HG02623 (cell line): ENCODE measurements at regions not wholly inside any gene's neighbourhood (a gene's known extent, or its start where the extent isn't known, plus 50 kb on each side); places are given as distances from the start of the nearest gene placed in this dataset.
A peak's percentile ranks its signal among the peaks of the same experiment; 100 is the strongest.

Experiments used
- ATAC-seq: cut with Tn5 transposase; IDR thresholded peaks from one replicate; pipeline ENCODE4 v1.9.1; 2021; ENCODE audit warnings: moderate library complexity; ENCODE audit not compliant: unreplicated experiment

GRCh38 chrX:149275836-149276235, 229.3 kb downstream of the IDS start:
- no peak for ATAC-seq

- ATAC-seq = no peak
Observed at GRCh38 chrX:149274516-149275105, 230.5 kb downstream of the IDS start.

- no peak for ATAC-seq
Observed at GRCh38 chrX:149272690-149273463, 232.2 kb downstream of the IDS start.

GRCh38 chrX:149267878-149268813, 237.0 kb downstream of the IDS start:
- ATAC-seq = no peak

- ATAC-seq = no peak
Observed at GRCh38 chrX:149262086-149262485, 243.0 kb downstream of the IDS start.

DNA sequence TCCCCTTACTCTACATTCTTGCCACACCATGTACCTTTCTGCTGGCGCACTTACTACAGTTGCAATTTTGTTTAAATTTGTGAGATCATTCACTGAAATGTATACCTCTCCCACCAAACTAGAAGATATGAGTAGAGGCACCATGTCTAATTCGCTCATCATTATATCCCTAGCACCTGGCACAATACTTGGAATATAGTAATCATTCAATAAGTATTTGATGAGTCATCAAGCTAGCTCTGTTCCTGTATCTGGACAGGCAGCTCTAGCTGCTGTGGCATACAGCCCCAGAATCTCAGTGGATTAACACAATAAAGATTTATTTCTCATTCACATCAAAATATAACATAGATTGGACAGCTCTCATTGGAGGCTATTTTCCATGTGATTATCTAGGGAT, 245.9 kb downstream of the IDS start:
- ATAC-seq = no peak

DNA sequence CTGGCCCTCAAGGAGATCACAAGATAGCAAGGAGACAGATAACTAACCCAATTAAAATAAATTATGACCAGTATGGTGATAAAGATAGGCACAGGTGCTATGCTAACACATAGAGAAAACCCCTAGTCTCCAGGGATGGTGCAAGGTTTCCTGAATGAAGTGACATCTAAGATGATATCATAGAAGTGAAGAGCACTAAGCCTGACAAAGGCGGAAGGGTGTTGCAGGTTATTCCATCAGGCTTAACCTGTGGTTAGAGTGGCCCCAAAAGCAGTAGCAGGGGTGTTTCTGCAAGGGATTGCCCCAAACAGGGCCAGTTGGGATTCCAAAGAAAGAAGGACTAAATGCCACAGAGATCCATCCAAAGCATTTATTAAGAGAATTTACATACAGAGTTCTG, 249.2 kb downstream of the IDS start:
- no peak for ATAC-seq

GRCh38 chrX:149248073-149248625, 257.0 kb downstream of the IDS start:
- ATAC-seq = no peak

GRCh38 chrX:149230689-149231088, 274.4 kb downstream of the IDS start:
- ATAC-seq = no peak

DNA sequence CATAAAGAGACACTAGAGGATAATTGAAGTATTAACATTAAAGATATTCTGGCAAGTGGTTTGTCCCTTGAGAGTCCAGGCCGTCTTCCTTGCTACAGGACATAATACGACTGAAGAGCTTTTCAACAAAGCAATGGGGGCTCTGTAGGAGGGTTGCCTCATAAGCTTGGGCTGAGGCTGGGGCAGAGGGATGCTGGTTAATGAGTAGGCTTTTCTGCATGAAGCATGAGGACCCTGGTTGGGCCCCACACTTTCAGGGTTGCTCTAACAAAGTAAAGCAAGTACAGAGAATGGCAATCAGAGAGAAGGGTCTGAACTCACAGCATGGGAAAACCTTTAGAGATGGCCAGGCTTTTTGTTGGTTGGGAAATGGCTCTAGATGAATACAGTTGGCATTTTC, 281.3 kb downstream of the IDS start:
- no peak for ATAC-seq

DNA sequence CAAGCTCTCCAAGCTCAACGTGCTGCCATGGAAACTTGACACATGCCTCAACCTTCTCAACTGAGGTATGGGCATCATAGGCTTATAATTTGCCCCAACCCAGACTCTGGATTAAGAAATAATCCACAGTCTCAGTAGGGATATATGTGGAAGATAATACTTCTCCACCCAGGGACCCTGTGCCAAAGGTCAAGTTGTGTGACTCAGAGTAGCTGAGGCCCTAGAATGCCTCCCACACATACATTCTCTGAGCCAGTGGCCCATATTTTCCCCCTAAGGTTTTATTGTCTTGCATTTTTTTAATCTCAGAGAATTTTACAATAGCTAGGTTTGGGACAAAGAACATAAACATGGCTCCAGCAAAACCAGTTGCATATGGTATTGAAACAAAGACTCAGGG, 283.1 kb downstream of the IDS start:
- no peak for ATAC-seq

- no peak for ATAC-seq
Observed at GRCh38 chrX:149221230-149221629, 283.9 kb downstream of the IDS start.

GRCh38 chrX:149213264-149213663, 291.8 kb downstream of the IDS start:
- no peak for ATAC-seq

DNA sequence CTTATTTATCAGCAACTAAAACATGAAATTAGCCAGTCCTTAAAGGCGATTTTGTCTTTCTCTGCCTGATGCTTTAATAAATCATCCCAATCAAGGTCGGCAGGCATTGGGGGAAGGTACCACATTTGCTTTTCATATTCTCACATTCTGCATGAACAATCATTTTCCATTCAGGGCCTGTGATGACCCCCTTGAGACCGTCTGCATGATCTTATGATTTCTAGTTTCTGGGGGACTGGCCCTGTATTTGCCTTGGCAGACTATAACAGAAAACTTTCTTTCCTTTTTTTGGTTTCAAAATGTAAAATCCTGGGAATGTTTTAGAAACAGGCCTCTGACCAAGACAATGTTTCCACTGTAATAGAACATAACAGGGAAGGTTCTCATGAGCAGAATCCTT, 296.8 kb downstream of the IDS start:
- no peak for ATAC-seq

- ATAC-seq = no peak
Observed at GRCh38 chrX:149207518-149207917, 297.6 kb downstream of the IDS start.

DNA sequence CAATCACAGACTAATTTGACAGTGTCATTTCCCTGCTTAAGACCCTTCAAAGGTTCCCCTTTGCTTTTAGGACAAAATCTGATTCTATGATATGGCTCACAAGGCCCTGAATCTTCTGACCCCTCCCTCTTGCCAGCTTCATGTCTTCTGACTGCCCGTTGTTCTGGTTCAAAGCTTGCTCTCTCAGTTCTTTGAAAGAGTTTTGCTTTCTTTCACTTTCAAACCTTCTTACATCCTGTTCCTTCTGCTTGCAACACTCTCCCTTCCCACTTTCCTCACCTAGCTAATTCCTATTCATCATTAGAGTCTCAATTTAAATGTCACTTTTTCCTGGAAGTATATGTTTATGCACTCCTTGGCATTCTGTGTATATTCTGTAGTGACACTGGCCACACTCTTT, 299.2 kb downstream of the IDS start:
- ATAC-seq = no peak

GRCh38 chrX:149205081-149205480, 300.0 kb downstream of the IDS start:
- ATAC-seq = no peak

- ATAC-seq = no peak
Observed at GRCh38 chrX:149199734-149200133, 305.4 kb downstream of the IDS start.

- ATAC-seq = peak; percentile 57
Observed at GRCh38 chrX:149198980-149199732, 305.9 kb downstream of the IDS start.

GRCh38 chrX:149185087-149185486, 320.0 kb downstream of the IDS start:
- no peak for ATAC-seq
